ENCODE measurements at regions not wholly inside any gene's neighbourhood (a gene's known extent, or its start where the extent isn't known, plus 50 kb on each side); places are given as distances from the start of the nearest gene placed in this dataset.

DNA sequence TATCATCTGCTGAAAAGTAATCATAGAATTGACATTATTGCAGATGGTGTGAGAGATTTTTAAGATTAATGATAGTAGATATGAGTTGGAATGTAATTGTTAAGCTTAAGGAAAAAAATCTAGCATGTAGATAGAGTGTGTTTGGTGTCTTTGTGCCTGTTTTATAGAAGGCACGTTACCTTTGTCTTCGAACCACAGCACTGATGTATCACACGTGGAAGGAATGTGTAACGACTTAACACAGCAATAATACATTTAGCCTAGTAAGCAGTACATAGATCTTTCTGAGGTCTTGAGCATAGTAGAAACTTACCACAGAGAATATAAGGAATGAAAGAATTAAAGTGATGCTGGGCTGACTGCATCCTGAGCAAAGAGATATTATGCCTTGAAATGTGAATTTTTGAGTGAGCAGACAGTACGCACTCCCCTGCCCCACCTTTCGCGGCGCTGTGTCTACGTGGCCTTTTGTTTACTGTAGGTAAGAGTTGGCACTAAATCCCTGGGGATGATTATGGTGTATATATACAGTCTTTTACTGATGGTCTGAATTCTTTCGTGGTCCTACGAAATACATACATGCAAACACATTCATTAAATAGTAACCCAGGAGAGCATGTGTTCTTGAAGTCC lies 217.6 kb upstream of the TOPAZ1 start:
- DNase-seq = no peak

DNA sequence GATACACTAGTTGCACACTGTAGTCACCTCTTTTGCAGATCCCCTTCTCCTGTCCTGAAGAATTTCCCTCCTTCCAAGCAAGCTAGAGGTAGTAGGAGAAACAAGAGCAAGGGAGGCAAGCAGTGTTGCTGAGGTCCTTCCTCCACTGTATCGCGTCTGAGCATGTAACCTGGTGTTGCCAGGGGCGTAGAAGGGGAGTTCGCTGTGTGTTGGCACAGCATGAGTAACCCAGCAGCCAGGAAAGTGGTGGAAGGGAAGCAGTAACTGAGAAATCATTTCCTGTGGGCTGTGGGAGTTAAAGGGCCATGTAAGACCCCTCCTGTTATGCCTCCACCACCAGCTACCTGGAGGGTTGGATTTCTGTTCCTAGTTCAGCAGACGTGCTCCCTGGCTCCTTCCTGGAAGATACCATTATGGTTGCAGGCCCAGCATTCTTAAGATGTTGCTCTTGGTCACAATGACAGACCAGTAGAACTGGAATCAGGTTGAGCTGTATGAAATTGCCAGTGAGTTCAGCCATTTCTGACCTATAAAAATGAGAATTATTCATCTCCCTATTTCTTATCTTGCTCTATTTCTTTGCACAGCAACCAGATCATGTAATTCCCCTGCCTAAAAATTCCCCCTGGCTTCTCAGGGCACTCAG lies 215.3 kb upstream of the TOPAZ1 start:
- no peak for DNase-seq

DNA sequence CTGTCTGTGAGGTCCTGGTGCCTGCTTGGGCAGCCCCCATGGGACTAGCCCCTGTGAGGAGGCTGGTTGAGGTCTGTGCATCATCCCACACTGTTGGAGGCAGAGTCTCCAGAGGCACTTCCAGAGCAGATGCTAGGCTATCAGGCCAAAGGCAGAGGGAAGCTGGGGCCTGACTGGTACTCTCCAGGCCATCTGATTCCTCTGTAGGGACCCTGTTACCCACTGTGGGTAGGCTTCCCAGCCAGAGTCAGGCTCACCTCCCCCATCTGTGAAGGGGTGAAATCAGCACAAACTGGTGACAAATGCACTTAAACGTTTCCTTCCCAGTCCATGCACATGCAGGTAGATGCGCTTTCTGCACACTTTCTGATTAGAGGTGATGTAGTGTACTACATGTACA lies 212.6 kb upstream of the TOPAZ1 start:
- no peak for DNase-seq

DNA sequence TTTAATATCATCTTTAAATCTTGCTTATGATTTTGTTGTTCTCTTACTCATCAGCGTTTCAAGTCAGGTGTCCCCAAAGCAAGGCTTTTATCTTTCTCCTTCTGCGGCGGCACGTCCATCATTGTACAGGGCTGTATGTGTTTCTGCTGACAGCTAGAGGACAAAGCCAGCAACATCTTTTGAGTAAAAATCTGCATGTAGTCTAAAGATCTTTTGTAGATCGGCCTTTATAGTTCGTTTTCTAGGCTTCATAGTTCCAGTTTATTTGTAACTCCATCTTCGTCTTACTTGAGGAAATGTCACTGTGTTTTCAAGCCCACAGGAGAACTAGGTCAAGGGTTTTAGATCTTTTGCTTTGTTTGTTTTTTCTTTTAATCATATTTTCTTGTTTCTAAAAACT lies 211.4 kb upstream of the TOPAZ1 start:
- DNase-seq = no peak

DNA sequence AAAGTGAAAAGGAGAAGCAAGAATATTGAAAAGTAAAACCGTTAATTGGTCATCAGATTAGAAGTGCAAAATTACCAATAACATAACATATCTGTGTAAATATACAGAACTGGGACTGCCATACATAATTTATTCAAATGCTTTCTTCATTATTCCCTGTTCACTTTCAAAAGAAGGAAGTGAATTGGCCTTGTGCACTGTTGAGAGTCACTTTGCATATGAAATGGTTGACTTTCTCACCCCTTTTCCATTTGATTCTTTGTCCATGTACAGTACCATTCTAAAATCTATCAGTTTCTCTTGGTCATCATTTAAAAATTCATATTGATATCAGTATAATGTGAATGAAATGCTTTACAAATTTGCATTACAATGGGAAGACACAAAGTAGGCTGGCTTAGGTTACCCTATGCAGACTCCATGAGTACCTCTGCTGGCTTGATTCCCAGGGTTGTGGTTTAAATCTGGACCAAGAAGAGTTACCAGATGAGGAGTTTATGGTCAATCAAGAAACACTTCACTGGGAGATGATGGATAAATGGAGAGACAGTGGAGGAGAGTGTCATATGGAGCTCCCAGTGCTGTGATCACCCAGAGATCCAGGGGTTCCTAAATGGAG lies 210.9 kb upstream of the TOPAZ1 start:
- DNase-seq = no peak

DNA sequence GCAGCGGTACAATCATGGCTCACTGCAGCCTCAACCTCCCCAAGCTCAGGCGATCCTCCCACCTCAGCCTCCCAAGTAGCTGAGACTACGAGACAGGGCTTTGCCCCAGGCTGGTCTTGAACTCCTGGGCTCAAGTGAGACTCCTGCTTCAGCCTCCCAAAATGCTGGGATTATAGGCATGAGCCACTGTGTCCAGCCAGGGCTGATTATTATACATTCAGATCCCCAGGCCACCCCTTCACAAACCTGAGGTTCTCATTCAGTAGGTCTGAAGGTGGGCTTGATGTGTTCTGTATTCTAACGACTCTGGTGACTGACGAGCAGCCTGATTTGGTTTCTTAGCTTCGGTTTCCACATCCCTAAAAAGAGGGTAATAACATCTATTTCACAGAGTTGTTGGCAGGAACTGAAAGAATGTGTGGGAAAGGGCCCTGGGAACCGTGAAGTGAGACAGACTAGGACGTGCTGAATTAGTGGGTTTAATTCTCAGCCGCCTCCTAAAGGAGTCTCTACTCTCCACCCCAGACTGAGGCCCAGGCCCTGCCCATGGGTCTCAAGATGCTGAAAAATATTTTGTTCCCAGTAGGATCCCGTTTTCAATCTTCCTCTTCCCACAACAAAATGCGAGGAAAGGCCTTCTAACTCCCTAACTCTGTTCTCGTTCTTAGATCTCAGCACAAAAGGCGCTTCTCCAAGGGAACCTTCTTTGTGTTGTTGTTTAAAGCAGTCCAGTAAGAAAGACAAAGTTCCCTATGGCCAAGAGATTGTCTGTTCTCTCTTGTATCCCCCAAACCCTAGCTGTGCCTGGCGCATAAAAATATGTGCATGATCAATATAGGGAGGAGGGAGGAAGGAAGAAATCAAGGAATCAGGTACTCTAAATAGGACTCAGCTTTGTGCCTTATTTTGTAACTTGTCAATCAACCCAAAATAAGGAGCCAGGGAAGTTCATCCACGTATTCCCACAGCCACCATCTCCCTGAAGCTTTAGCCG lies 210.0 kb upstream of the TOPAZ1 start:
- DNase-seq = no peak

DNA sequence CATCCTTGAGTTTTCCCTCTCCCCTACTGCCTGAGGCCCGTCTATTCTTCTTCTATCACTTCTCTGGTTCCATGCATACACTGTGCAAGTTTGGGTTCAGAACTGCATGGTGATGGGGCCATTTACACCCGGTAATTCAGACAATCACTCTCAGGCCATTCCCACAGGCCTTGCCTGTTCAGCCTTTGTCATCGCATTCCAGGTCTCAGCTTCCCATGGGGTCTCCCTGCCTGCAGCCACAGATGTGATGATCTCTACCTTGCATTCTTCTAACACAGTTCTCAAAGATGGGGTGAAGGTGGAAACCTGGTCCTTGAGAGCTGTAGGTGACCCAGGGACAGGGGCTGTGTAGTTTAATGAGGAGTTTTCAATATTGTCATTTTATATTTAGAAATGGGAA lies 209.2 kb upstream of the TOPAZ1 start:
- DNase-seq = no peak

GRCh38 chr3:44033123-44033522 lies 208.6 kb upstream of the TOPAZ1 start:
- DNase-seq = no peak

DNA sequence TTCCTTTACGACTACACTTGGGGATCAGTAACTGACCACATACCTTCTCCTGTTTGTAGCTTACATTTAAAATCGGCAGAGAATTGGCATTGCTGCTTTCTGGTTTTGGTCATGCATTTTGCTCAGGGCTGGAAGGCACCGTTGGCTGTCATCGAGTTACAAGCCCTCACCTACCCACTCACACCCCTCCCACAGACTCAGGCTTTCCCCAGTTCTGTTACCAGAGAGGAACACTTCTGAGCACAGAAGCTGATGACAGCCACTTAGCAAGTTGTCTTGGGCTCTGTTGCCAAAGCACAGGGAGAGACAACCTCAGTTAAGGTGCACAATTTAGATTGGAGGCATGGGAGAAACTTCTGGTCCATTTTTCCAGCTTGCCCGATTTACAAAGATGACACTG lies 204.8 kb upstream of the TOPAZ1 start:
- DNase-seq = no peak

GRCh38 chr3:44039006-44039405 lies 202.7 kb upstream of the TOPAZ1 start:
- DNase-seq = no peak

DNA sequence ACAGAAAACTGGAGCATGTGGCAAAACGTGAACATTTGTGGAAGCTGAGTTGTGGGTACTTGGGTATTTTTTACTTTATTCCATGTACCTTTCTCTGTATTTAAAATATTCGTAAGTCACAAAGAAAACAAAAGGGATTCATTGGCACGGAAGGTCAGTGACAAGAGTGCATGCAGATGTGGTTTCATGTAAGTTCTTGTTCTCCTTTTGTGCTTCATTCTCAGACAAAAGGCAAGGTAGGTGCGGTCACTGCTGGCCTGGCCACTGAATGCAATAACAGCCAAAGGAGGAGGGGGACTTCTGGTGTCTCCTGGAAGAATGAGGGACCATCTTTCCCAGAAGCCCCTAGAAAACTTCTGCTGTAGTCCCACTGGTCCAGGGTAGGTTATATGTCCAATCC lies 200.0 kb upstream of the TOPAZ1 start:
- DNase-seq = no peak

DNA sequence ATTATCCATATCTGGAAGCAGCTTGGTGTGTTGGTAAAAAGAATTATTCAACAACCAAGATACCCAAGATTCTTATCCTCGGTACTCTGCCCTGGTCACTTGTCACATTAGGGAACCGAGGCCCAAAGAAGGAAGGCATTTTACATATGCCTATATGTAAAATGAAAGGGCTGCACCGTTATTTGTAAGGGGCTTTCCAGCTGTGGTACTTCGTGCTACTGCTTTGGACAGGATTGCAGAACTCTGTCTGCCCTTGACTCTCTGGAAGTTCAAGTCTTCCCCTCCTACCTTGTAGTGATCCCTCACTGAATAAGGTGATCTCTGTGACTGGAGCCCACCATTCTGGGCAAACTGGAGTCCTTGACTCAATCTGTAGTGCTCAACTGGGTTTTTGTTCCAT lies 198.9 kb upstream of the TOPAZ1 start:
- DNase-seq = no peak

GRCh38 chr3:44045476-44046275 lies 196.0 kb upstream of the TOPAZ1 start:
- DNase-seq = peak; percentile 44

DNA sequence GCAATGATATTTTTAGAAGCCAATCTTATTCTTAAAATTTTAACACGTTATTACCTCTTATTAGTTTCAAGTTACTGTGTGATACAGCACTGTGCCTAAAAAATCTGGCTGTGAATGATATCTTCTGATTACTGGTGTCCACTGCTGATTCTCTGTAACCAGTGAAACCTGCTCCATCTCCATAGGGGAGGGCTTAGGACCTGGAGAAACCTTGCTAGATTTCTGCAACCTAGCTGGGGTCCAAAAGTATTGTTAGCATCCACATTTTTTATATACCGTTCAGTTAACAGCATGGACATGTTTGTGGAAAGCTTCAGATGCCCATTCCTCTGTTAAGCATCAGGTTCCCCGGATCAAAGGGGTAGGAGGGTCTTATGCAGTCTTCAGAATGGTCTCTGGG lies 193.9 kb upstream of the TOPAZ1 start:
- DNase-seq = no peak

GRCh38 chr3:44048196-44048924 lies 193.3 kb upstream of the TOPAZ1 start:
- peak; percentile 23 for DNase-seq

GRCh38 chr3:44048949-44049348 lies 192.7 kb upstream of the TOPAZ1 start:
- DNase-seq = no peak

- no peak for DNase-seq
These were observed 191.6 kb upstream of the TOPAZ1 start for GRCh38 chr3:44050101-44050500.

GRCh38 chr3:44050867-44051266 lies 190.8 kb upstream of the TOPAZ1 start:
- DNase-seq = no peak

DNA sequence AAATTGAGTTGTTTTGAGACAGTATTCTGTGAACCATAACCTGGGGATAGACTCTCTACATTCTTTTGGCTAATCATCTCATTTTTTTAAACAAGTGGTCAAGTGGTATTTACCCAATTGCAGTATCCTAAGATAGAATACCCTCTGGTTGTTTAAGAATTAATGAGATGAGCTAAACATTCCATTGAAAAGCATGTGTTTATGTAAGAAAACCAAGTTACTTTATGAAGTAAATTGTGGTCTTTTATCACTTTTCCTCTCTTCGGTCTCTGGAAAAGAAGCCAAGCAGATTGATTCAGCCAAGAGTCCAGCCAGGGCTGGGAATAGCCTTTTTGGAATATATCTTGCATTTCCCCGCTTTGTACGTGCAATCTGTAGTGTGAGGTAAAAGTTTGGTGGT lies 185.7 kb upstream of the TOPAZ1 start:
- DNase-seq = peak; percentile 40

- no peak for DNase-seq
These were observed 185.0 kb upstream of the TOPAZ1 start for GRCh38 chr3:44056446-44057240.

All from fibroblast of skin of scalp (primary cell).